Retinal pigment epithelial cell (primary cell): ENCODE measurements at regions not wholly inside any gene's neighbourhood (a gene's known extent, or its start where the extent isn't known, plus 50 kb on each side); places are given as distances from the start of the nearest gene placed in this dataset.

Source experiments
- DNase-seq: peaks from one replicate; pipeline ENCODE4 v3.0.0-alpha.2; 2010; ENCODE audit warnings: low read depth
- H3K4me3 ChIP-seq: 2 replicates; pipeline ENCODE4 v1.5.1; 2011; ENCODE audit warnings: mild to moderate bottlenecking, low read length, control low read depth, moderate library complexity
- CTCF ChIP-seq: conservative IDR thresholded peaks from 2 replicates; pipeline ENCODE4 v1.5.1; 2011; ENCODE audit warnings: low read depth, low read length, control low read depth, inconsistent platforms

GRCh38 chr3:14298991-14299555 is 103.3 kb upstream of the SLC6A6 start:
- no peak for TF ChIP-seq CTCF
- no peak overlapping the region for H3K4me3 ChIP-seq
- DNase-seq: no peak

- no peak for TF ChIP-seq CTCF
- no peak overlapping the region for H3K4me3 ChIP-seq
- no peak for DNase-seq
Observed at GRCh38 chr3:14299767-14300166, 102.6 kb upstream of the SLC6A6 start.

GRCh38 chr3:14300721-14301399 is 101.5 kb upstream of the SLC6A6 start:
- no peak overlapping the region for H3K4me3 ChIP-seq
- TF ChIP-seq CTCF: no peak
- DNase-seq: no peak

- TF ChIP-seq CTCF: no peak
- H3K4me3 ChIP-seq: no peak overlapping the region
Observed at GRCh38 chr3:14301558-14301957, 100.8 kb upstream of the SLC6A6 start.

GRCh38 chr3:14303336-14304100 is 98.9 kb upstream of the SLC6A6 start:
- no peak overlapping the region for H3K4me3 ChIP-seq
- DNase-seq: no peak
- no peak for TF ChIP-seq CTCF

More at GRCh38 chr3:14301558-14301957, 100.8 kb upstream of the SLC6A6 start:
- no peak for DNase-seq

- no peak for TF ChIP-seq CTCF
Observed at GRCh38 chr3:14304101-14305045, 98.0 kb upstream of the SLC6A6 start.

More at GRCh38 chr3:14304101-14305045, 98.0 kb upstream of the SLC6A6 start:
- no peak overlapping the region for H3K4me3 ChIP-seq
- no peak for DNase-seq
